HUES64 (cell line): ENCODE measurements at regions not wholly inside any gene's neighbourhood (a gene's known extent, or its start where the extent isn't known, plus 50 kb on each side); places are given as distances from the start of the nearest gene placed in this dataset.

Experiments used
- H3K27ac ChIP-seq: 2 replicates; pipeline ENCODE4 v1.7.0; 2013; ENCODE audit warnings: low read depth, low read length, inconsistent platforms
- H3K27me3 ChIP-seq: 2 replicates; pipeline ENCODE4 v1.6.1; 2013; ENCODE audit warnings: mild to moderate bottlenecking, low read length; ENCODE audit not compliant: insufficient read depth
- H3K36me3 ChIP-seq: 2 replicates; pipeline ENCODE4 v1.6.1; 2013; ENCODE audit warnings: mild to moderate bottlenecking, low read length; ENCODE audit not compliant: insufficient read depth
- H3K4me1 ChIP-seq: 2 replicates; pipeline ENCODE4 v1.6.1; 2013; ENCODE audit warnings: mild to moderate bottlenecking, low read length, moderate library complexity; ENCODE audit not compliant: insufficient read depth
- H3K4me3 ChIP-seq: 2 replicates; pipeline ENCODE4 v1.5.1; 2013; ENCODE audit warnings: mild to moderate bottlenecking, low read length, moderate library complexity
- H3K9ac ChIP-seq: 2 replicates; pipeline ENCODE4 v1.6.1; 2013; ENCODE audit warnings: mild to moderate bottlenecking, low read depth, low read length
- H3K9me3 ChIP-seq: 2 replicates; pipeline ENCODE4 v1.6.1; 2013; ENCODE audit warnings: low read depth, low read length; ENCODE audit not compliant: insufficient read depth
- WGBS: fragments of 150-250, 120-280 bp; methylation state at CpG from one replicate; pipeline ENCODE4 v1.1.7; 2013; ENCODE audit warnings: missing lambda C conversion rate; 5-methylcytosine and 5-hydroxymethylcytosine counted together

DNA sequence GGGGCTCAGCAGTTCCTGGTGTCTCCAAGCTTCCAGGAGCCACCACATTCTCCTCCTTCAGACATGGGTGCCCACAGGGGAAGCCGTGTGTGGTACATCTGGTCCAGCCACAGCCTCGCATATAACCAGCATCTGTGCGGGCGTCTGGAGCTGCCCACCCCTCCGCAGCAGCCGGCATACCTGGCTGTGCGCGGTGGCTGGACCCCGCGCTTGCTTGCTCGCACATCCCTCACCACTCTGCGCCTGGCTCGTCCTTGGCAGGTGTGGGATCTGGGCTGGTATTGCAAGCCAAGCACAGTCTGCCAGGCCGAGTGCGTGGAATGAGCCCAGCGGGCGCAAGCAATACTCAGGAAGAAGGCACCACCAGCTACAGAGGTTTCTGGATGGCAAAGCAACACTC is 117.7 kb upstream of the MBL2 start:
- Histone ChIP-seq H3K4me3 (no peak overlapping the region), H3K27ac (no peak overlapping the region), H3K9me3 (no peaks in the 10 kb centered on the region), H3K9ac (no peak overlapping the region), H3K4me1 (peaks cover 12% of the 10 kb centered on the region), H3K27me3 (no peaks in the 10 kb centered on the region), H3K36me3 (no peaks in the 10 kb centered on the region)
- WGBS = 97% methylated on average over 17 of the region's 17 CpGs

GRCh38 chr10:52889611-52890010 is 117.0 kb upstream of the MBL2 start:
- 96% methylated on average over 12 of the region's 12 CpGs for WGBS
- H3K9ac ChIP-seq = no peak overlapping the region
- H3K27me3 ChIP-seq = no peaks in the 10 kb centered on the region
- H3K4me3 ChIP-seq = no peak overlapping the region
- no peaks in the 10 kb centered on the region for H3K36me3 ChIP-seq
- H3K9me3 ChIP-seq = no peaks in the 10 kb centered on the region
- H3K27ac ChIP-seq = no peak overlapping the region
- peaks cover 13% of the 10 kb centered on the region for H3K4me1 ChIP-seq

GRCh38 chr10:52883996-52884871 is 111.7 kb upstream of the MBL2 start:
- WGBS = 44% methylated on average over 33 of the region's 33 CpGs
- Histone ChIP-seq H3K36me3 (no peaks in the 10 kb centered on the region), H3K9ac (peak overlapping the region; percentile 59; the same call in 1 of the 2 replicates), H3K9me3 (no peaks in the 10 kb centered on the region), H3K4me3 (peak overlapping the region; percentile 16; the same call in 1 of the 2 replicates), H3K27me3 (no peaks in the 10 kb centered on the region), H3K27ac (peak overlapping the region; percentile 82), H3K4me1 (peaks cover 21% of the 10 kb centered on the region)

- H3K9me3 ChIP-seq = no peaks in the 10 kb centered on the region
- WGBS = 95% methylated on average over 2 of the region's 2 CpGs
- H3K27me3 ChIP-seq = no peaks in the 10 kb centered on the region
- H3K4me1 ChIP-seq = peaks cover 11% of the 10 kb centered on the region
- no peak overlapping the region for H3K27ac ChIP-seq
- H3K36me3 ChIP-seq = no peaks in the 10 kb centered on the region
- no peak overlapping the region for H3K4me3 ChIP-seq
- H3K9ac ChIP-seq = no peak overlapping the region
Measured at GRCh38 chr10:52879091-52879807, 106.7 kb upstream of the MBL2 start.

DNA sequence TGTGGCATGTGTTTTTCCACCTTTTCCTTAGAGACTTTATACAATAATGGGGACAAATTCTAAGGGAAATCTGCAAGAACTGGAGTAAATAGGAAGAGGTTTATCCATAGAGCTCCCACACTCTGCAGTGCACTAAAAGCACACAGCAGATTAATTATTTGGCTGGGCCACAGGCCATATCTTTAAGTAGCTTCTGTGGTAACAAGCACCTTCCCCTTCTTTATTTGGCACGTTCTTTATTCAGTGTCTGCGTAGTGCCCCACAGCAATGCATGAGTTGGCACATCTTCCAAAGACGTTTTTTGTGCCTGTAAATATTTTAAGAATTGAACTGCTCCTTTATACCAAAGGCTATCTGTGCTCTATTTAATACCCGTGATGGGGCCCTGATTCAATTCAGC is 104.9 kb upstream of the MBL2 start:
- Histone ChIP-seq H3K27me3 (no peaks in the 10 kb centered on the region), H3K36me3 (no peaks in the 10 kb centered on the region), H3K4me1 (peaks cover 9% of the 10 kb centered on the region), H3K27ac (no peak overlapping the region), H3K4me3 (no peak overlapping the region), H3K9me3 (no peaks in the 10 kb centered on the region), H3K9ac (no peak overlapping the region)
- WGBS = 92% methylated on average over 3 of the region's 4 CpGs

GRCh38 chr10:52875336-52875735 is 102.8 kb upstream of the MBL2 start:
- H3K4me1 ChIP-seq = 0 out of 2 replicates have a peak, but pooled peaks cover 3% of the 10 kb centered on the region
- no peak overlapping the region for H3K9ac ChIP-seq
- no peaks in the 10 kb centered on the region for H3K9me3 ChIP-seq
- H3K27ac ChIP-seq = no peak overlapping the region
- no peaks in the 10 kb centered on the region for H3K27me3 ChIP-seq
- WGBS = 88% methylated on average over 2 of the region's 2 CpGs
- no peak overlapping the region for H3K4me3 ChIP-seq
- H3K36me3 ChIP-seq = no peaks in the 10 kb centered on the region

GRCh38 chr10:52874581-52874980 is 102.0 kb upstream of the MBL2 start:
- Histone ChIP-seq H3K27ac (no peak overlapping the region), H3K4me1 (0 out of 2 replicates have a peak, but pooled peaks cover 3% of the 10 kb centered on the region), H3K27me3 (no peaks in the 10 kb centered on the region), H3K9me3 (peaks cover 4% of the 10 kb centered on the region; the same call in 1 of the 2 replicates), H3K36me3 (no peaks in the 10 kb centered on the region), H3K9ac (no peak overlapping the region), H3K4me3 (no peak overlapping the region)
- WGBS = 85% methylated on average over 4 of the region's 4 CpGs

GRCh38 chr10:52871191-52871843 is 98.7 kb upstream of the MBL2 start:
- H3K4me1 ChIP-seq = 0 out of 2 replicates have a peak, but pooled peaks cover 3% of the 10 kb centered on the region
- no peak overlapping the region for H3K27ac ChIP-seq
- H3K36me3 ChIP-seq = no peaks in the 10 kb centered on the region
- WGBS = 92% methylated on average over 24 of the region's 24 CpGs
- no peaks in the 10 kb centered on the region for H3K27me3 ChIP-seq
- no peak overlapping the region for H3K9ac ChIP-seq
- peaks cover 22% of the 10 kb centered on the region for H3K9me3 ChIP-seq
- no peak overlapping the region for H3K4me3 ChIP-seq

GRCh38 chr10:52870562-52870961 is 98.0 kb upstream of the MBL2 start:
- H3K36me3 ChIP-seq = no peaks in the 10 kb centered on the region
- 0 out of 2 replicates have a peak, but pooled peaks cover 3% of the 10 kb centered on the region for H3K4me1 ChIP-seq
- no peak overlapping the region for H3K9ac ChIP-seq
- WGBS = 100% methylated on average over 1 of the region's 3 CpGs
- no peak overlapping the region for H3K27ac ChIP-seq
- no peak overlapping the region for H3K4me3 ChIP-seq
- no peaks in the 10 kb centered on the region for H3K27me3 ChIP-seq
- H3K9me3 ChIP-seq = peaks cover 22% of the 10 kb centered on the region

- Histone ChIP-seq H3K9me3 (peaks cover 22% of the 10 kb centered on the region), H3K9ac (no peak overlapping the region), H3K4me3 (no peak overlapping the region), H3K27ac (no peak overlapping the region), H3K4me1 (0 out of 2 replicates have a peak, but pooled peaks cover 3% of the 10 kb centered on the region), H3K27me3 (no peaks in the 10 kb centered on the region), H3K36me3 (no peaks in the 10 kb centered on the region)
- WGBS = 90% methylated on average over 2 of the region's 2 CpGs
Measured at GRCh38 chr10:52869864-52870263, 97.3 kb upstream of the MBL2 start.

- Histone ChIP-seq H3K9me3 (peaks cover 22% of the 10 kb centered on the region), H3K4me1 (peaks cover 10% of the 10 kb centered on the region), H3K9ac (no peak overlapping the region), H3K4me3 (no peak overlapping the region), H3K27ac (peak overlapping the region; percentile 75; the same call in 1 of the 2 replicates), H3K36me3 (no peaks in the 10 kb centered on the region), H3K27me3 (no peaks in the 10 kb centered on the region)
- 96% methylated on average over 9 of the region's 9 CpGs for WGBS
Measured at GRCh38 chr10:52865213-52865612, 92.6 kb upstream of the MBL2 start.
